SK-N-SH treated with all-trans-retinoic acid at 6 μM for 48 hours (cell line): ENCODE measurements at regions not wholly inside any gene's neighbourhood (a gene's known extent, or its start where the extent isn't known, plus 50 kb on each side); places are given as distances from the start of the nearest gene placed in this dataset.

Experiments used
- ZC3H10 ChIP-seq: fragments of 250-450 bp; sonication (Bioruptor Pico); IDR thresholded peaks from 2 replicates; pipeline ENCODE4 v1.5.1; 2021; ENCODE audit warnings: mild to moderate bottlenecking, moderate library complexity
- ZNF565 ChIP-seq: fragments of 450-650 bp; formaldehyde crosslinking; conservative IDR thresholded peaks from 2 replicates; pipeline ENCODE4 v1.5.0; 2020; ENCODE audit warnings: low read depth, mild to moderate bottlenecking, moderate library complexity
- ZNF70 ChIP-seq: fragments of 450-650 bp; formaldehyde crosslinking; IDR thresholded peaks from 2 replicates; pipeline ENCODE4 v1.5.0; 2020; ENCODE audit warnings: mild to moderate bottlenecking, moderate library complexity
- ZNF8 ChIP-seq: fragments of 450-650 bp; formaldehyde crosslinking; IDR thresholded peaks from 2 replicates; pipeline ENCODE4 v1.5.0; 2020; ENCODE audit warnings: mild to moderate bottlenecking, moderate library complexity
- TF ChIP-seq, protein P1 (sequence below): fragments of 250-450 bp; sonication (Bioruptor Pico); IDR thresholded peaks from 2 replicates; pipeline ENCODE4 v1.8.0; 2020; ENCODE audit warnings: mild to moderate bottlenecking, moderate library complexity, borderline replicate concordance

DNA sequence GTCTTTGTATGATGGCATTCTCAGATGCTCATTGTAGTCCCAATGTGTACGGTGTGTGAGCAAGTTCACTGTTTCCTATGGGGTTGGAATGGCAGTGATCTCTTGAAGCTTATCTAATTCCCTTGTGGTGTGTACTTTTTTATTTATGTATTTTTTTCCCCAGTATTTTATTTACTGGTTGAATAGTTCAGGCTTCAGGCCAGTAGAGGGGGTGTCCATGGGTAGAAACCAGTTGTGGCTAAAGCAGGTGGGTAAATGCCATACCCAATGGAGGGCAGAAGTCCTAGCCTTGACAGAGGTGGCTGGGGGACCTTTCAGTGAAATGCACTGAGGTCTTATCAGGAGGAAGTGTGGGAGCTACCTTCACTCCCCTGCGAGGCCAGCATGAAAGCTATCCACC is 351.4 kb upstream of the CWC22 start:
- no peak for TF ChIP-seq ZNF565 (CRISPR knock-in tag)
- no peak for TF ChIP-seq ZNF8 (CRISPR knock-in tag)
- TF ChIP-seq ZC3H10 = no peak
- no peak for TF ChIP-seq ZNF70
- TF ChIP-seq, protein P1, sequence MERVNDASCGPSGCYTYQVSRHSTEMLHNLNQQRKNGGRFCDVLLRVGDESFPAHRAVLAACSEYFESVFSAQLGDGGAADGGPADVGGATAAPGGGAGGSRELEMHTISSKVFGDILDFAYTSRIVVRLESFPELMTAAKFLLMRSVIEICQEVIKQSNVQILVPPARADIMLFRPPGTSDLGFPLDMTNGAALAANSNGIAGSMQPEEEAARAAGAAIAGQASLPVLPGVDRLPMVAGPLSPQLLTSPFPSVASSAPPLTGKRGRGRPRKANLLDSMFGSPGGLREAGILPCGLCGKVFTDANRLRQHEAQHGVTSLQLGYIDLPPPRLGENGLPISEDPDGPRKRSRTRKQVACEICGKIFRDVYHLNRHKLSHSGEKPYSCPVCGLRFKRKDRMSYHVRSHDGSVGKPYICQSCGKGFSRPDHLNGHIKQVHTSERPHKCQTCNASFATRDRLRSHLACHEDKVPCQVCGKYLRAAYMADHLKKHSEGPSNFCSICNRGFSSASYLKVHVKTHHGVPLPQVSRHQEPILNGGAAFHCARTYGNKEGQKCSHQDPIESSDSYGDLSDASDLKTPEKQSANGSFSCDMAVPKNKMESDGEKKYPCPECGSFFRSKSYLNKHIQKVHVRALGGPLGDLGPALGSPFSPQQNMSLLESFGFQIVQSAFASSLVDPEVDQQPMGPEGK (CRISPR knock-in tag) = no peak
